22Rv1 (cell line): ENCODE measurements at regions not wholly inside any gene's neighbourhood (a gene's known extent, or its start where the extent isn't known, plus 50 kb on each side); places are given as distances from the start of the nearest gene placed in this dataset.
A peak's percentile ranks its signal among the peaks of the same experiment; 100 is the strongest.
"Not testable (repeated sequence)": the region's sequence is repeated elsewhere in the genome, so short reads cannot be mapped to it uniquely, and the experiment has no call there.

ENCODE experiments used
- H3K27ac ChIP-seq: fragments of 450-650 bp; 2 replicates; pipeline ENCODE4 v1.5.1; 2017
- ZFX ChIP-seq: fragments of 450-650 bp; IDR thresholded peaks from 2 replicates; pipeline ENCODE4 v1.6.1; 2017; ENCODE audit warnings: antibody characterized with exemption, borderline replicate concordance
- TF ChIP-seq, protein P1 (sequence below): fragments of 450-650 bp; IDR thresholded peaks from 2 replicates; pipeline ENCODE4 v1.5.1; 2017; ENCODE audit warnings: mild to moderate bottlenecking

DNA sequence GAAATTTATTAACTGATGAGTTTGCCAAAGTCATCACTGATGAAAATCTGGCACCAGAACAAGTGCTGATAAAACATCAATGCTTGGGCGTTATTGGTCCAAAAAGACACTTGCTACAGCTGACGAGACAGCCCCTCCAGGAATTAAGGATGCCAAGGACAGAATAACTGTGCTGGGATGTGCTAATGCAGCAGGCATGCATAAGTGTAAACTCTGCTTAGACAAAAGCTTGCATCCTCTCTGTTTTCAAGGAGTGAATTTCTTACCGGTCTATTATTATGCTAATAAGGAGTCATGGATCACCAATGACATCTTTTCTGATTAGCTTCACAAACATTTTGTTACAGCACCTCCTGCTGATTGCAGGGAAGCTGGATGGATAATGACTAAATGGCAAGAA, 402.0 kb downstream of the LTN1 start:
- TF ChIP-seq ZFX = no peak
- TF ChIP-seq, protein P1, sequence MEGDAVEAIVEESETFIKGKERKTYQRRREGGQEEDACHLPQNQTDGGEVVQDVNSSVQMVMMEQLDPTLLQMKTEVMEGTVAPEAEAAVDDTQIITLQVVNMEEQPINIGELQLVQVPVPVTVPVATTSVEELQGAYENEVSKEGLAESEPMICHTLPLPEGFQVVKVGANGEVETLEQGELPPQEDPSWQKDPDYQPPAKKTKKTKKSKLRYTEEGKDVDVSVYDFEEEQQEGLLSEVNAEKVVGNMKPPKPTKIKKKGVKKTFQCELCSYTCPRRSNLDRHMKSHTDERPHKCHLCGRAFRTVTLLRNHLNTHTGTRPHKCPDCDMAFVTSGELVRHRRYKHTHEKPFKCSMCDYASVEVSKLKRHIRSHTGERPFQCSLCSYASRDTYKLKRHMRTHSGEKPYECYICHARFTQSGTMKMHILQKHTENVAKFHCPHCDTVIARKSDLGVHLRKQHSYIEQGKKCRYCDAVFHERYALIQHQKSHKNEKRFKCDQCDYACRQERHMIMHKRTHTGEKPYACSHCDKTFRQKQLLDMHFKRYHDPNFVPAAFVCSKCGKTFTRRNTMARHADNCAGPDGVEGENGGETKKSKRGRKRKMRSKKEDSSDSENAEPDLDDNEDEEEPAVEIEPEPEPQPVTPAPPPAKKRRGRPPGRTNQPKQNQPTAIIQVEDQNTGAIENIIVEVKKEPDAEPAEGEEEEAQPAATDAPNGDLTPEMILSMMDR = peak; percentile 8; the same call in 1 of the 2 replicates
- no peak overlapping the region for H3K27ac ChIP-seq

GRCh38 chr21:28590026-28590425, 402.7 kb downstream of the LTN1 start:
- TF ChIP-seq, protein P1 = no peak
- no peak for TF ChIP-seq ZFX
- H3K27ac ChIP-seq = no peak overlapping the region

DNA sequence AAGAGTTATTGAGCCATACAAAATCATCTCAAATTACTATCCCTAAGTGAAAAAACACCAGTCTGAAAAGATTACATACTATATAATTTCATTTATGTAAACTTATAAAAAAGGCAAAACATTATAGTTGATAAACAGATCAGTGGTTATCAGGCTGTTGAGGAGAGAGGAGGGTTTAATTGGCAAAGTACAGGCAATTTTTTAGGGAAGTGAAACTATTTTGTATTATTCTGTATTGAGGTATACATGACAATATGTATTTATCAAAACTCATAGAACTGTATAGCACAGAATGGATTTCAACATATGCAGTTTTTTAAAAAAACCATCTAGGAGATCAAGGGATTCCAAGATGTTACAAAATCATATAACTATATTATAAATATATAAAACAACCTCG, 403.7 kb downstream of the LTN1 start:
- H3K27ac ChIP-seq = no peak overlapping the region
- TF ChIP-seq ZFX = no peak
- TF ChIP-seq, protein P1 = no peak

DNA sequence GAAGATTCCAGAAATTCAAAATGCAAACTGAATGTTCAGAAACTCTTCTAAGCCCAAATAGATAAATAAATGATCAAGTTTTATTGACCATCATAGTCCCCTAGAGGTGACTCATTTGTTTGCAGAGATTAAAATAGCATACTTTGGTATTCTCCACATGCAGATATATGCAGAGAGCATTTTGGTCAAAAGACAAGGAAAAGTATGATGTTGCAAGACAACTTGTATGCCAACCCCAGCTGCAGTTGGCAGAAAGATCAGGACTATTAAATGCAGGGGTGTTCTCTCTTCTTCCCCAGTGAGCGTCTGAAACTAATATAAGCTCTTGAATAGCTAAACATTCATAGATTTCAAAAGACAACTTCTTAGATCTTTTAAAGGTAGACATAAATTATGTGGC, 404.9 kb downstream of the LTN1 start:
- H3K27ac ChIP-seq = no peak overlapping the region
- TF ChIP-seq ZFX = no peak
- TF ChIP-seq, protein P1 = no peak

GRCh38 chr21:28581976-28582375, 410.7 kb downstream of the LTN1 start:
- H3K27ac ChIP-seq = no peak overlapping the region
- TF ChIP-seq, protein P1 = no peak
- no peak for TF ChIP-seq ZFX

- H3K27ac ChIP-seq = not testable (repeated sequence)
Measured at GRCh38 chr21:28581311-28581731, 411.4 kb downstream of the LTN1 start.

GRCh38 chr21:28580585-28580984, 412.1 kb downstream of the LTN1 start:
- no peak overlapping the region for H3K27ac ChIP-seq
- TF ChIP-seq, protein P1 = no peak
- TF ChIP-seq ZFX = no peak

GRCh38 chr21:28579986-28580550, 412.6 kb downstream of the LTN1 start:
- TF ChIP-seq, protein P1 = no peak
- TF ChIP-seq ZFX = no peak
- H3K27ac ChIP-seq = no peak overlapping the region
